Spleen (tissue), 11 donors: ENCODE measurements at regions not wholly inside any gene's neighbourhood (a gene's known extent, or its start where the extent isn't known, plus 50 kb on each side); places are given as distances from the start of the nearest gene placed in this dataset.

ENCODE experiments used
- DNase-seq: peaks from one replicate; pipeline ENCODE4 v3.0.0-alpha.2; 2020
- H3K27ac ChIP-seq, 8 donors: fragments of 200-600 bp; sonication (generic) in 7 of 8; 1 replicate in 4 of 8; 2 replicates in 4 of 8; pipeline versions ENCODE4 v1.5.0 to v1.8.0; 2016 to 2021; ENCODE audit warnings: inconsistent platforms in 4 of 8, mild to moderate bottlenecking in 4 of 8, moderate library complexity in 1 of 8
- H3K27me3 ChIP-seq, 7 donors: fragments of 200-600 bp; sonication (generic) in 6 of 7; replicated peaks in 1 of 7; 1 replicate in 4 of 7; 2 replicates in 3 of 7; pipeline versions ENCODE4 v1.5.0 to v1.8.0; 2016 to 2021; ENCODE audit warnings: inconsistent platforms in 3 of 7, mild to moderate bottlenecking in 1 of 7
- H3K36me3 ChIP-seq, 6 donors: fragments of 200-600 bp; sonication (generic) in 5 of 6; 1 replicate in 4 of 6; 2 replicates in 2 of 6; pipeline versions ENCODE4 v1.5.0 to v1.8.0; 2016 to 2021; ENCODE audit warnings: inconsistent platforms in 2 of 6
- H3K4me1 ChIP-seq, 6 donors: fragments of 200-600 bp; sonication (generic) in 5 of 6; 1 replicate in 3 of 6; 2 replicates in 3 of 6; pipeline versions ENCODE4 v1.5.0 to v1.8.0; 2016 to 2021; ENCODE audit warnings: inconsistent platforms in 3 of 6
- H3K4me3 ChIP-seq, 8 donors: fragments of 200-600 bp; sonication (generic) in 7 of 8; 1 replicate in 4 of 8; 2 replicates in 4 of 8; pipeline versions ENCODE4 v1.5.0 to v1.8.0; 2016 to 2021; ENCODE audit warnings: inconsistent platforms in 4 of 8, mild to moderate bottlenecking in 4 of 8, moderate library complexity in 2 of 8
- H3K9me3 ChIP-seq, 8 donors: fragments of 200-600 bp; sonication (generic) in 7 of 8; 1 replicate in 4 of 8; 2 replicates in 4 of 8; pipeline versions ENCODE4 v1.5.0 to v1.8.0; 2016 to 2021; ENCODE audit warnings: inconsistent platforms in 4 of 8
- CTCF ChIP-seq, 11 experiments: fragments of 200-600 bp in 7 of 11; fragments of 450-650 bp in 4 of 11; sonication (generic) in 4 of 11; IDR thresholded peaks in 8 of 11; conservative IDR thresholded peaks in 3 of 11; 1 replicate in 7 of 11; 2 replicates in 4 of 11; pipeline versions ENCODE4 v1.4.0 to v1.8.0; 2016 to 2021; ENCODE audit warnings: antibody characterized with exemption in 11 of 11, inconsistent platforms in 4 of 11, mild to moderate bottlenecking in 1 of 11
- POLR2A ChIP-seq, 3 donors: fragments of 450-650 bp; IDR thresholded peaks; one replicate each; pipeline ENCODE4 v1.5.1; 2017; ENCODE audit warnings: antibody characterized with exemption in 3 of 3, mild to moderate bottlenecking in 1 of 3
- POLR2AphosphoS5 ChIP-seq, 3 donors: sonication (generic); formaldehyde crosslinking; IDR thresholded peaks; one replicate each; pipeline ENCODE4 v1.5.1; 2017; ENCODE audit warnings: antibody characterized with exemption in 3 of 3
- WGBS, 5 donors: extraction: QIAGEN DNeasy Blood & Tissue Kit in 3 of 5; methylation state at CpG; one replicate each; pipeline versions ENCODE4 v1.1.5 to v1.1.7; 2013 to 2018; 5-methylcytosine and 5-hydroxymethylcytosine counted together
- intact Hi-C: fragments of 100-400 bp; cut with DNase I; formaldehyde crosslinking; loops from one replicate; pipeline ENCODE4 v1.15.0; 2023; ENCODE audit warnings: low total_unique reads
- donor health status: healthy with polysubstance abuse.
- donor health status: DM: no; HTN: no; CAD: no; lungs with moderate emphysema.
- donor health status: DM: no; HTN: no; CAD: no.
- donor health status: Bipolar disorder and iron deficiency.
- donor health status: healthy.
- donor health status: DM: no; HTN: no; CAD: no.
- donor health status: DM: yes; HTN: yes; CAD: no.

DNA sequence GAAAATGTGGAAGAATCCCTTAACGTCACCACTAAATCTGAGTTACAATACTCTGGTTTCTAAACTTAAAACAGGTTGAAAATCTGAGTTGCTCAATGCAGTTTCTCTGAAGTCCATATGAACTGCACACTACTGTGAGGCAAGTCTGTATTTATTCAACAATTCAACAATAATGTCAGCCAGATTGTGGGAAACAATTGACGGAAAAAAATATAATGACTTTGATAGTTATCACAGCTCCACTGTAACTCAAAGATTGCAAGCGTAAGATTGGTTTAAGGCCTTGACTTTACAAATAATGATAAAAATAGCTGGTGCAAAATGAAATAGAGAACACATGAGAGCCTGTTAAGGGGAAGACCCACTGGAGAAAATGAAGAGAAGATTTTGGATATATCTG lies 219.4 kb upstream of the CCDC150 start:
- peaks cover 0 to 12% (median 5%) of the 10 kb centered on the region in 6 donors for H3K4me1 ChIP-seq
- intact Hi-C loops, result no loop called here
- WGBS, 5 donors, result 77 to 83% (median 80%) methylated on average over 3 of the region's 3 CpGs
- no peak overlapping the region for H3K4me3 ChIP-seq
- TF ChIP-seq POLR2AphosphoS5 (IDR thresholded peaks at IDR 0.05) (no peak), CTCF (IDR thresholded peaks at IDR 0.05 in 8 of 11, conservative IDR thresholded peaks at IDR 0.05 in 3 of 11) (no peak), POLR2A (IDR thresholded peaks at IDR 0.05) (no peak)
- no peaks in the 10 kb centered on the region for H3K36me3 ChIP-seq
- peak overlapping the region in 5 of 8 donors; percentile 6 to 40 (median 32) for H3K27ac ChIP-seq
- no peaks in the 10 kb centered on the region for H3K9me3 ChIP-seq
- DNase-seq, result no peak
- H3K27me3 ChIP-seq, result no peaks in the 10 kb centered on the region

DNA sequence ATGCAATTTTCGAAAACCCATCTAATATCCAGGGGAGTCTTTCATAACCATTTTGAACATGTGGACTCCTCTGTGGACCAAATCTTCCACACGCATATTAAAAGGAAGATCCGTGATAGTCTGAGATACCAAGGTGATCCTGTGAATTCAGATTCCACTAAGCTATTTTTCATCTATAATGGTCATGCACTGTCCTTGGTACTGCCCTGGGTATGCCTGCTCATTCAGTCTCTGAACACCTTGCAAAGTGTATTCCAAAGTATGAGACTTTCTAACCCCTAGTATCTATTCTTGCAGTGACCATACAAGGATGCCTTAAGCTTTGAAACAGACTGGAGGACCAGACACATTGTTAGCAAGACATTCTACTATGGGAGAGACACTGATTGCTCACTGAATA lies 217.6 kb upstream of the CCDC150 start:
- intact Hi-C loops, result no loop called here
- WGBS, 5 donors, result 79 to 98% (median 94%) methylated on average over 3 of the region's 3 CpGs
- no peak overlapping the region for H3K27ac ChIP-seq
- no peaks in the 10 kb centered on the region for H3K27me3 ChIP-seq
- no peak for DNase-seq
- H3K4me1 ChIP-seq, result peaks cover 0 to 7% (median 0%) of the 10 kb centered on the region in 6 donors
- no peak overlapping the region for H3K4me3 ChIP-seq
- H3K36me3 ChIP-seq, result no peaks in the 10 kb centered on the region
- TF ChIP-seq POLR2A (IDR thresholded peaks at IDR 0.05) (no peak), CTCF (IDR thresholded peaks at IDR 0.05 in 8 of 11, conservative IDR thresholded peaks at IDR 0.05 in 3 of 11) (no peak), POLR2AphosphoS5 (IDR thresholded peaks at IDR 0.05) (no peak)
- H3K9me3 ChIP-seq, result no peaks in the 10 kb centered on the region

DNA sequence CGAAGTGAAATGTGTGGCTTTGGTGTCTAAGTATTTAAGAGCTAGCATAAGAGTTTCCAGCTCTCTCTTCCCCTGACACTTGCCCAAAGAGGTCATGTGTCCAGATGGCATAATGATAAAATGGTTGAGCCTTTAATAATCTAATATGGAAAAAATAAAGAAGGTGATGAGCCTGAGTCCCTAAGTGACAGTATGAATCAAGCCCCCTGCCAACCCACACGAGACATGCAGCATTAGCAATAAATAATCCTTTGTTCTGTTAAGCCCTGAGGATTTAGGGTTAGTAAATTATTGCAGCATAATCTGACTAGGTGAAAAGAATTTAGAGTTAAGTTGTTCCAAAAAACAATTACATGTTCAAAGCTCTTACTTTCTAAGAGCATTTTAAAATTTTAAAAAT lies 217.2 kb upstream of the CCDC150 start:
- Histone ChIP-seq H3K4me3 (no peak overlapping the region), H3K27me3 (no peaks in the 10 kb centered on the region), H3K9me3 (no peaks in the 10 kb centered on the region), H3K4me1 (peaks cover 0 to 8% (median 1%) of the 10 kb centered on the region in 6 donors), H3K27ac (no peak overlapping the region), H3K36me3 (no peaks in the 10 kb centered on the region)
- intact Hi-C loops, result no loop called here
- no peak for DNase-seq
- TF ChIP-seq CTCF (IDR thresholded peaks at IDR 0.05 in 8 of 11, conservative IDR thresholded peaks at IDR 0.05 in 3 of 11) (no peak), POLR2A (IDR thresholded peaks at IDR 0.05) (no peak), POLR2AphosphoS5 (IDR thresholded peaks at IDR 0.05) (no peak)
- 77 to 90% (median 82%) methylated on average over 2 of the region's 2 CpGs for WGBS, 5 donors

- Histone ChIP-seq H3K4me1 (peaks cover 5 to 20% (median 16%) of the 10 kb centered on the region in 6 donors), H3K27me3 (no peaks in the 10 kb centered on the region), H3K4me3 (no peak overlapping the region), H3K9me3 (no peaks in the 10 kb centered on the region), H3K36me3 (no peaks in the 10 kb centered on the region), H3K27ac (no peak overlapping the region)
- whole genome bisulfite sequencing, 5 donors, result 76 to 97% (median 87%) methylated on average over 1 of the region's 1 CpG
- no peak for DNase-seq
- intact Hi-C loops, result no loop called here
- TF ChIP-seq POLR2AphosphoS5 (IDR thresholded peaks at IDR 0.05) (no peak), POLR2A (IDR thresholded peaks at IDR 0.05) (no peak), CTCF (IDR thresholded peaks at IDR 0.05 in 8 of 11, conservative IDR thresholded peaks at IDR 0.05 in 3 of 11) (no peak)
Observed at GRCh38 chr2:196426122-196426521, 213.4 kb upstream of the CCDC150 start.
